A673 (cell line): ENCODE measurements at regions not wholly inside any gene's neighbourhood (a gene's known extent, or its start where the extent isn't known, plus 50 kb on each side); places are given as distances from the start of the nearest gene placed in this dataset.

Experiments used
- EZH2 ChIP-seq: fragments of 200-600 bp; sonication (generic); IDR thresholded peaks from 2 replicates; pipeline ENCODE4 v1.6.1; 2017; ENCODE audit warnings: borderline replicate concordance, low read depth, mild to moderate bottlenecking, mixed read lengths, antibody characterized with exemption, low read length; ENCODE audit not compliant: poor library complexity, severe bottlenecking
- TF ChIP-seq, protein P1 (sequence below): fragments of 300-800, 200-600 bp; sonication (generic); conservative IDR thresholded peaks from 2 replicates; pipeline ENCODE4 v1.5.1; 2017; ENCODE audit warnings: low read depth, mild to moderate bottlenecking, antibody characterized with exemption, low read length, moderate library complexity, mixed read lengths

DNA sequence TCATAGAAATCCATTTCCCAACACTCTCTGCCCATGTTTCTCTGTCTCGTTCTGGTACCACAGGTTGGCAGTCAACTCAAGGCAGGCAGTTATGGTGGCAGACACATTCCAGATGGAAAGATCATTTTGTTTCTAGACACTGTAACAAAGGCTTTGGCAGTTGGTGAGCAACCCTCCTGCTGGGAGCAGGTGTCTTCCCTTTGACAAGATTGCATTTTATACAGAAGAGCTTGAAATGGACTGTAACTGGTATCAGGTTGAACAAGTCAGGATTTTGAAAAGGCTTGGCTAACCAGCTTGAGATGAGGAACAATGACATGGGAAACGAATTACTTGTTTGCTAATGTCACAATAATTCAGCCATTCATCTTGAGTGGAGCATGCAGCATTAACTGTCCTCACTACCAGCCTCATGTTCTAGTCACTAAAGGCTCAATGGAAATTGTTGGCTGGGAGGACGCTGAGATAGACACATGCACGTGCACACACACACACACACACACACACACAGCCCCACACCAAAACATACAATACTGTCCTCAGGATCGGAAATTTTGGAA is 170.0 kb downstream of the SEMA6D start:
- TF ChIP-seq, protein P1, sequence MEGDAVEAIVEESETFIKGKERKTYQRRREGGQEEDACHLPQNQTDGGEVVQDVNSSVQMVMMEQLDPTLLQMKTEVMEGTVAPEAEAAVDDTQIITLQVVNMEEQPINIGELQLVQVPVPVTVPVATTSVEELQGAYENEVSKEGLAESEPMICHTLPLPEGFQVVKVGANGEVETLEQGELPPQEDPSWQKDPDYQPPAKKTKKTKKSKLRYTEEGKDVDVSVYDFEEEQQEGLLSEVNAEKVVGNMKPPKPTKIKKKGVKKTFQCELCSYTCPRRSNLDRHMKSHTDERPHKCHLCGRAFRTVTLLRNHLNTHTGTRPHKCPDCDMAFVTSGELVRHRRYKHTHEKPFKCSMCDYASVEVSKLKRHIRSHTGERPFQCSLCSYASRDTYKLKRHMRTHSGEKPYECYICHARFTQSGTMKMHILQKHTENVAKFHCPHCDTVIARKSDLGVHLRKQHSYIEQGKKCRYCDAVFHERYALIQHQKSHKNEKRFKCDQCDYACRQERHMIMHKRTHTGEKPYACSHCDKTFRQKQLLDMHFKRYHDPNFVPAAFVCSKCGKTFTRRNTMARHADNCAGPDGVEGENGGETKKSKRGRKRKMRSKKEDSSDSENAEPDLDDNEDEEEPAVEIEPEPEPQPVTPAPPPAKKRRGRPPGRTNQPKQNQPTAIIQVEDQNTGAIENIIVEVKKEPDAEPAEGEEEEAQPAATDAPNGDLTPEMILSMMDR = no peak
- no peak for TF ChIP-seq EZH2
